Keratinocyte (primary cell): ENCODE measurements at regions not wholly inside any gene's neighbourhood (a gene's known extent, or its start where the extent isn't known, plus 50 kb on each side); places are given as distances from the start of the nearest gene placed in this dataset.
"Not testable (repeated sequence)": the region's sequence is repeated elsewhere in the genome, so short reads cannot be mapped to it uniquely, and the experiment has no call there.

Experiments used
- DNase-seq: peaks from one replicate; pipeline ENCODE4 v3.0.0-alpha.2; 2011; ENCODE audit warnings: low read depth, missing footprints, low spot score
- FAIRE-seq: peaks from 2 replicates; lab custom pipeline; 2011; peaks lifted over from hg19 to GRCh38; lab: Jason Lieb, UNC
- H2AFZ ChIP-seq: 2 replicates; pipeline ENCODE4 v1.6.0; 2012; ENCODE audit warnings: low read length, control low read depth, inconsistent platforms; ENCODE audit not compliant: control insufficient read depth
- H3K27ac ChIP-seq: 2 replicates; pipeline ENCODE4 v1.5.1; 2011; ENCODE audit warnings: low read length; ENCODE audit not compliant: control insufficient read depth, insufficient read depth
- H3K27me3 ChIP-seq: 3 replicates; pipeline ENCODE4 v1.6.0; 2011; ENCODE audit warnings: low read length; ENCODE audit not compliant: control insufficient read depth, insufficient read depth; ENCODE audit errors: extremely low read depth
- H3K36me3 ChIP-seq, 2 experiments: 2 replicates in 1 of 2; 3 replicates in 1 of 2; pipeline ENCODE4 v1.5.1; 2011; ENCODE audit warnings: low read length in 2 of 2, mild to moderate bottlenecking in 1 of 2; ENCODE audit not compliant: control insufficient read depth in 2 of 2, insufficient read depth in 2 of 2; ENCODE audit errors: extremely low read depth in 1 of 2
- H3K4me1 ChIP-seq: 3 replicates; pipeline ENCODE4 v1.5.1; 2011; ENCODE audit warnings: low read length; ENCODE audit not compliant: control insufficient read depth, insufficient read depth; ENCODE audit errors: extremely low read depth
- H3K4me2 ChIP-seq: 3 replicates; pipeline ENCODE4 v1.6.0; 2011; ENCODE audit warnings: low read depth, low read length; ENCODE audit not compliant: control insufficient read depth, insufficient read depth; ENCODE audit errors: extremely low read depth
- H3K4me3 ChIP-seq, 3 experiments: fragments of 200-600 bp in 1 of 3; sonication (generic) in 1 of 3; 2 replicates in 2 of 3; 3 replicates in 1 of 3; pipeline ENCODE4 v1.5.1; 2011 to 2016; ENCODE audit warnings: low read length in 3 of 3, mild to moderate bottlenecking in 3 of 3, control low read depth in 2 of 3, inconsistent platforms in 1 of 3, low read depth in 1 of 3, mixed read lengths in 1 of 3, mixed run types in 1 of 3, moderate library complexity in 1 of 3; ENCODE audit not compliant: control insufficient read depth in 2 of 3, insufficient read depth in 2 of 3; ENCODE audit errors: extremely low read depth in 1 of 3
- H3K79me2 ChIP-seq: 2 replicates; pipeline ENCODE4 v1.6.0; 2012; ENCODE audit warnings: low read length; ENCODE audit not compliant: control insufficient read depth, insufficient read depth
- H3K9ac ChIP-seq: 3 replicates; pipeline ENCODE4 v1.6.0; 2011; ENCODE audit warnings: low read length; ENCODE audit not compliant: control insufficient read depth, insufficient read depth; ENCODE audit errors: extremely low read depth
- H3K9me1 ChIP-seq: 3 replicates; pipeline ENCODE4 v1.6.0; 2011; ENCODE audit warnings: low read length; ENCODE audit not compliant: control insufficient read depth, insufficient read depth; ENCODE audit errors: extremely low read depth
- H3K9me3 ChIP-seq: 2 replicates; pipeline ENCODE4 v1.5.1; 2012; ENCODE audit warnings: low read depth, low read length; ENCODE audit not compliant: control insufficient read depth
- H4K20me1 ChIP-seq: 3 replicates; pipeline ENCODE4 v1.6.0; 2011; ENCODE audit warnings: low read length; ENCODE audit not compliant: control insufficient read depth, insufficient read depth; ENCODE audit errors: extremely low read depth
- CTCF ChIP-seq, 3 experiments: IDR thresholded peaks in 1 of 3; conservative IDR thresholded peaks in 1 of 3; optimal IDR thresholded peaks in 1 of 3; 2 replicates in 2 of 3; 3 replicates in 1 of 3; pipeline versions ENCODE3 to v1.5.1; 2011; ENCODE audit warnings: low read length in 3 of 3, mild to moderate bottlenecking in 3 of 3, moderate library complexity in 2 of 3, control low read depth in 1 of 3, inconsistent platforms in 1 of 3; ENCODE audit not compliant: insufficient read depth in 2 of 3; ENCODE audit errors: extremely low read depth in 1 of 3
- EZH2 ChIP-seq: IDR thresholded peaks from one replicate; pipeline ENCODE4 v1.6.1; 2012; ENCODE audit warnings: inconsistent platforms, mild to moderate bottlenecking, low read length, moderate library complexity
- dilution Hi-C: fragments of 300-500 bp; cut with MboI; formaldehyde crosslinking; loops from one replicate; pipeline ENCODE4 v1.7.0; 2020; ENCODE audit warnings: low sequenced_read_pairs; ENCODE audit not compliant: extremely low pct_ligation_motif_present

- no peaks in the 10 kb centered on the region for H3K9me1 ChIP-seq
- dilution Hi-C loops = no loop called here
- H3K79me2 ChIP-seq = no peaks in the 10 kb centered on the region
- DNase-seq (no peak), FAIRE-seq (no peak)
- no peaks in the 10 kb centered on the region for H4K20me1 ChIP-seq
- H3K36me3 ChIP-seq = no peaks in the 10 kb centered on the region
- H3K27me3 ChIP-seq = no peaks in the 10 kb centered on the region
- peaks cover 3% of the 10 kb centered on the region for H3K4me1 ChIP-seq
- H3K4me2 ChIP-seq = no peak overlapping the region
- H2AFZ ChIP-seq = no peak overlapping the region
- H3K9me3 ChIP-seq = no peaks in the 10 kb centered on the region
- TF ChIP-seq EZH2 (no peak), CTCF (optimal IDR thresholded peaks at IDR 0.05 in 1 of 3, IDR thresholded peaks at IDR 0.05 in 1 of 3, conservative IDR thresholded peaks at IDR 0.05 in 1 of 3; ENCODE audit: extremely low read depth in 1 of 3, insufficient read depth in 2 of 3, low read length in 3 of 3) (no peak)
- no peak overlapping the region for H3K27ac ChIP-seq
- no peak overlapping the region for H3K9ac ChIP-seq
- no peak overlapping the region for H3K4me3 ChIP-seq
Measured at GRCh38 chr12:93235881-93236280, 141.8 kb upstream of the NUDT4 start.

- Histone ChIP-seq H3K36me3 (no peaks in the 10 kb centered on the region), H3K9me3 (no peaks in the 10 kb centered on the region), H3K4me3 (no peak overlapping the region), H3K4me1 (peaks cover 3% of the 10 kb centered on the region), H3K27ac (no peak overlapping the region), H2AFZ (no peak overlapping the region), H3K9me1 (no peaks in the 10 kb centered on the region), H4K20me1 (no peaks in the 10 kb centered on the region), H3K27me3 (no peaks in the 10 kb centered on the region), H3K4me2 (no peak overlapping the region), H3K9ac (no peak overlapping the region), H3K79me2 (no peaks in the 10 kb centered on the region)
- dilution Hi-C loops = no loop called here
- no peak for DNase-seq
- TF ChIP-seq CTCF (optimal IDR thresholded peaks at IDR 0.05 in 1 of 3, IDR thresholded peaks at IDR 0.05 in 1 of 3, conservative IDR thresholded peaks at IDR 0.05 in 1 of 3; ENCODE audit: extremely low read depth in 1 of 3, insufficient read depth in 2 of 3, low read length in 3 of 3) = no peak
- TF ChIP-seq EZH2 = no peak
- no peak for FAIRE-seq
Measured at GRCh38 chr12:93237235-93237915, 140.3 kb upstream of the NUDT4 start.

GRCh38 chr12:93238512-93239262 is 139.0 kb upstream of the NUDT4 start:
- H3K79me2 ChIP-seq, H3K27ac ChIP-seq, H3K27me3 ChIP-seq, H3K36me3 ChIP-seq, FAIRE-seq, H3K9ac ChIP-seq, H3K4me3 ChIP-seq, H3K4me2 ChIP-seq, DNase-seq, H3K4me1 ChIP-seq, dilution Hi-C loops, H3K9me1 ChIP-seq, H4K20me1 ChIP-seq, H2AFZ ChIP-seq, H3K9me3 ChIP-seq: not testable (repeated sequence)
